SK-N-SH (cell line): ENCODE measurements at regions not wholly inside any gene's neighbourhood (a gene's known extent, or its start where the extent isn't known, plus 50 kb on each side); places are given as distances from the start of the nearest gene placed in this dataset.

Experiments
- CTCF ChIA-PET: fragments of 300-600, 350-600 bp; formaldehyde crosslinking; extraction: SDS; loops from one replicate; lab custom pipeline; 2021; lab: Yijun Ruan, JAX
- POLR2A ChIA-PET: fragments of 350-600 bp; sonication (Branson Sonifier 250); formaldehyde crosslinking; extraction: SDS; loops from one replicate; lab custom pipeline; 2020; ENCODE audit warnings: antibody characterized with exemption, inconsistent platforms; lab: Yijun Ruan, JAX
- DNase-seq: peaks from one replicate; pipeline ENCODE4 v3.0.0; 2012
- H2AFZ ChIP-seq: fragments of 200-600 bp; sonication (generic); 2 replicates; pipeline ENCODE4 v1.8.1; 2016; ENCODE audit warnings: antibody characterized with exemption, mild to moderate bottlenecking, low read depth
- H3F3A ChIP-seq: fragments of 200-600 bp; sonication (generic); replicated peaks from 2 replicates; pipeline ENCODE3; 2016; ENCODE audit warnings: antibody characterized with exemption, mild to moderate bottlenecking; ENCODE audit not compliant: insufficient read depth
- H3K27ac ChIP-seq, 2 experiments: fragments of 200-500 bp in 1 of 2; fragments of 200-600 bp in 1 of 2; sonication (Bioruptor generic) in 1 of 2; sonication (generic), shearing (Covaris generic) in 1 of 2; 2 replicates each; pipeline versions ENCODE4 v1.5.1 to v1.6.1; 2014 to 2016; ENCODE audit warnings: low read depth in 2 of 2, inconsistent platforms in 1 of 2, low read length in 1 of 2, mild to moderate bottlenecking in 1 of 2, mixed read lengths in 1 of 2
- H3K27me3 ChIP-seq: fragments of 200-600 bp; sonication (generic), shearing (Covaris generic); 2 replicates; pipeline ENCODE4 v1.6.1; 2016; ENCODE audit warnings: mixed run types; ENCODE audit not compliant: insufficient read depth
- H3K36me3 ChIP-seq, 2 experiments: fragments of 200-500 bp in 1 of 2; fragments of 200-600 bp in 1 of 2; sonication (Bioruptor generic) in 1 of 2; sonication (generic) in 1 of 2; replicated peaks in 1 of 2; 2 replicates each; pipeline versions ENCODE3 to v1.5.1; 2014 to 2016; ENCODE audit warnings: low read length in 1 of 2, mild to moderate bottlenecking in 1 of 2; ENCODE audit not compliant: insufficient read depth in 2 of 2, control insufficient read depth in 1 of 2
- H3K4me1 ChIP-seq, 2 experiments: fragments of 200-500 bp in 1 of 2; fragments of 200-600 bp in 1 of 2; sonication (Bioruptor generic) in 1 of 2; sonication (generic), shearing (Covaris generic) in 1 of 2; 2 replicates each; pipeline versions ENCODE4 v1.5.1 to v1.6.1; 2014 to 2016; ENCODE audit warnings: low read depth in 1 of 2, low read length in 1 of 2, mixed run types in 1 of 2; ENCODE audit not compliant: insufficient read depth in 2 of 2, control insufficient read depth in 1 of 2
- H3K4me2 ChIP-seq: fragments of 200-600 bp; sonication (generic), shearing (Covaris generic); 2 replicates; pipeline ENCODE4 v1.6.1; 2017; ENCODE audit warnings: mixed run types
- H3K4me3 ChIP-seq, 2 experiments: fragments of 200-500 bp in 1 of 2; fragments of 200-600 bp in 1 of 2; sonication (Bioruptor generic) in 1 of 2; sonication (generic), shearing (Covaris generic) in 1 of 2; 2 replicates each; pipeline versions ENCODE4 v1.5.1 to v1.8.1; 2014 to 2016; ENCODE audit warnings: low read depth in 2 of 2, inconsistent platforms in 1 of 2, low read length in 1 of 2, mild to moderate bottlenecking in 1 of 2, mixed read lengths in 1 of 2, moderate library complexity in 1 of 2
- H3K79me2 ChIP-seq: fragments of 200-600 bp; sonication (generic); 2 replicates; pipeline ENCODE4 v1.8.1; 2017; ENCODE audit warnings: mild to moderate bottlenecking; ENCODE audit not compliant: insufficient read depth
- H3K9ac ChIP-seq: fragments of 200-600 bp; sonication (generic); 2 replicates; pipeline ENCODE4 v1.6.1; 2017; ENCODE audit warnings: mixed run types
- H3K9me2 ChIP-seq: fragments of 200-600 bp; sonication (generic); 2 replicates; pipeline ENCODE4 v1.6.1; 2017; ENCODE audit warnings: mixed run types
- H3K9me3 ChIP-seq: fragments of 200-600 bp; sonication (generic); 2 replicates; pipeline ENCODE4 v1.6.1; 2017; ENCODE audit warnings: mixed run types, mild to moderate bottlenecking, moderate library complexity
- H4K20me1 ChIP-seq: fragments of 200-600 bp; sonication (generic); 2 replicates; pipeline ENCODE4 v1.6.1; 2017; ENCODE audit warnings: mild to moderate bottlenecking, mixed run types; ENCODE audit not compliant: insufficient read depth
- CHD2 ChIP-seq: fragments of 150-350 bp; IDR thresholded peaks from 2 replicates; pipeline ENCODE4 v1.6.1; 2018; ENCODE audit warnings: low read length; ENCODE audit not compliant: partially characterized antibody
- ELF1 ChIP-seq: IDR thresholded peaks from 2 replicates; pipeline ENCODE4 v1.4.0; 2012
- FOSL2 ChIP-seq: IDR thresholded peaks from 2 replicates; pipeline ENCODE4 v1.4.0; 2012; ENCODE audit warnings: low read depth, mild to moderate bottlenecking, moderate library complexity, borderline replicate concordance
- FOXM1 ChIP-seq: IDR thresholded peaks from 2 replicates; pipeline ENCODE4 v1.4.0; 2012; ENCODE audit warnings: low read depth, mild to moderate bottlenecking
- MAX ChIP-seq: IDR thresholded peaks from 2 replicates; pipeline ENCODE4 v1.4.0; 2012; ENCODE audit warnings: low read depth
- MEF2A ChIP-seq: IDR thresholded peaks from 2 replicates; pipeline ENCODE4 v1.4.0; 2012; ENCODE audit warnings: low read depth, borderline replicate concordance
- MXI1 ChIP-seq: IDR thresholded peaks from 2 replicates; pipeline ENCODE4 v1.6.1; 2012; ENCODE audit warnings: mild to moderate bottlenecking, low read depth, low read length, improper control_type of control experiment
- NFIC ChIP-seq: IDR thresholded peaks from 2 replicates; pipeline ENCODE4 v1.4.0; 2012; ENCODE audit warnings: borderline replicate concordance
- REST ChIP-seq: IDR thresholded peaks from 2 replicates; pipeline ENCODE4 v1.6.1; 2012; ENCODE audit warnings: mild to moderate bottlenecking, low read depth, low read length, moderate library complexity
- RXRA ChIP-seq: IDR thresholded peaks from 2 replicates; pipeline ENCODE4 v1.4.0; 2012; ENCODE audit warnings: low read depth, mild to moderate bottlenecking, borderline replicate concordance
- SMC3 ChIP-seq: IDR thresholded peaks from 2 replicates; pipeline ENCODE4 v1.6.1; 2012; ENCODE audit warnings: low read depth, low read length, improper control_type of control experiment
- TCF12 ChIP-seq: IDR thresholded peaks from 2 replicates; pipeline ENCODE4 v1.4.0; 2012
- YY1 ChIP-seq: IDR thresholded peaks from 2 replicates; pipeline ENCODE4 v1.4.0; 2012; ENCODE audit warnings: low read depth, mild to moderate bottlenecking
- ZBTB33 ChIP-seq: IDR thresholded peaks from 2 replicates; pipeline ENCODE4 v1.4.0; 2012; ENCODE audit warnings: low read depth, borderline replicate concordance
- WGBS: methylation state at CpG from one replicate; pipeline ENCODE4 v1.1.6; 2017; ENCODE audit warnings: low lambda C conversion rate; 5-methylcytosine and 5-hydroxymethylcytosine counted together

- POLR2A ChIA-PET, result no interaction called here
- no peak overlapping the region for H3K4me3 ChIP-seq
- 41% methylated on average over 4 of the region's 4 CpGs for WGBS
- H3K9me3 ChIP-seq, result no peaks in the 10 kb centered on the region
- H3K9me2 ChIP-seq, result no peaks in the 10 kb centered on the region
- H3K9ac ChIP-seq, result no peak overlapping the region
- no peak overlapping the region for H3K4me2 ChIP-seq
- peaks cover 0 to 5% of the 10 kb centered on the region in 2 experiments; a peak in 1 of 4 replicates for H3K4me1 ChIP-seq
- no peaks in the 10 kb centered on the region for H3F3A ChIP-seq
- TF ChIP-seq FOXM1 (no peak), RXRA (no peak), REST (no peak), FOSL2 (no peak), MEF2A (no peak), NFIC (no peak), CHD2 (no peak), SMC3 (no peak), TCF12 (no peak), ELF1 (no peak), YY1 (no peak), ZBTB33 (no peak), MAX (no peak), MXI1 (no peak)
- H3K36me3 ChIP-seq, result no peaks in the 10 kb centered on the region
- no peak overlapping the region for H2AFZ ChIP-seq
- no peaks in the 10 kb centered on the region for H4K20me1 ChIP-seq
- H3K79me2 ChIP-seq, result no peaks in the 10 kb centered on the region
- DNase-seq, result no peak
- H3K27ac ChIP-seq, result no peak overlapping the region
- CTCF ChIA-PET, result interaction anchor here (0.9 kb wide), 1 partner anchor 281 kb away, joined by 3 read pairs; no protein-coding TSS in a partner anchor
- H3K27me3 ChIP-seq, result no peaks in the 10 kb centered on the region; the same call in 1 of the 2 replicates
Measured at GRCh38 chr5:159438092-159438491, 107.8 kb upstream of the IL12B start.
